Thyroid gland (tissue), 4 donors: ENCODE measurements at regions not wholly inside any gene's neighbourhood (a gene's known extent, or its start where the extent isn't known, plus 50 kb on each side); places are given as distances from the start of the nearest gene placed in this dataset.

Source experiments
- DNase-seq, 2 donors: peaks; one replicate each; pipeline ENCODE4 v3.0.0-alpha.2; 2019
- H3K27ac ChIP-seq, 3 donors: fragments of 200-600 bp; sonication (generic); 1 replicate in 2 of 3; 2 replicates in 1 of 3; pipeline ENCODE4 v1.5.1; 2016 to 2019; ENCODE audit warnings: mild to moderate bottlenecking in 1 of 3, moderate library complexity in 1 of 3
- H3K27me3 ChIP-seq: fragments of 200-600 bp; sonication (generic); one replicate; pipeline ENCODE4 v1.5.1; 2019
- H3K36me3 ChIP-seq, 2 donors: fragments of 200-600 bp; sonication (generic); one replicate each; pipeline ENCODE4 v1.5.1; 2016 to 2019
- H3K4me1 ChIP-seq, 2 donors: fragments of 200-600 bp; sonication (generic); one replicate each; pipeline ENCODE4 v1.5.1; 2017 to 2019
- H3K4me3 ChIP-seq, 3 donors: fragments of 200-600 bp; sonication (generic); replicated peaks in 1 of 3; 1 replicate in 2 of 3; 2 replicates in 1 of 3; pipeline ENCODE4 v1.5.1; 2016; ENCODE audit warnings: mild to moderate bottlenecking in 1 of 3
- H3K9me3 ChIP-seq: fragments of 200-600 bp; sonication (generic); one replicate; pipeline ENCODE4 v1.5.1; 2017
- CTCF ChIP-seq, 6 experiments: fragments of 200-600 bp in 3 of 6; fragments of 450-650 bp in 3 of 6; sonication (generic) in 3 of 6; IDR thresholded peaks; one replicate each; pipeline ENCODE4 v1.5.1; 2016 to 2019; ENCODE audit warnings: antibody characterized with exemption in 6 of 6, mild to moderate bottlenecking in 2 of 6, inconsistent platforms in 1 of 6, moderate library complexity in 1 of 6
- POLR2A ChIP-seq, 2 donors: fragments of 450-650 bp; IDR thresholded peaks; one replicate each; pipeline ENCODE4 v1.6.1; 2017; ENCODE audit warnings: antibody characterized with exemption in 2 of 2, mild to moderate bottlenecking in 2 of 2, moderate library complexity in 1 of 2
- WGBS, 2 donors: methylation state at CpG; one replicate each; pipeline ENCODE4 v1.1.5; 2017; 5-methylcytosine and 5-hydroxymethylcytosine counted together
- intact Hi-C: fragments of 100-400 bp; cut with DNase I; formaldehyde crosslinking; loops from one replicate; pipeline ENCODE4 v1.15.1; 2023

GRCh38 chr5:104947076-104947475 lies 1384.5 kb upstream of the NUDT12 start:
- Histone ChIP-seq H3K27ac (no peak overlapping the region), H3K27me3 (no peaks in the 10 kb centered on the region), H3K36me3 (no peaks in the 10 kb centered on the region), H3K9me3 (no peaks in the 10 kb centered on the region), H3K4me3 (no peak overlapping the region), H3K4me1 (no peaks in the 10 kb centered on the region)
- WGBS, 2 donors: 95% methylated on average over 1 of the region's 1 CpG
- DNase-seq: no peak
- TF ChIP-seq CTCF (IDR thresholded peaks at IDR 0.05): no peak
- no peak for TF ChIP-seq POLR2A (IDR thresholded peaks at IDR 0.05)
- intact Hi-C loops: no loop called here

GRCh38 chr5:104942735-104943134 lies 1380.1 kb upstream of the NUDT12 start:
- Histone ChIP-seq H3K4me1 (no peaks in the 10 kb centered on the region), H3K27ac (no peak overlapping the region), H3K27me3 (no peaks in the 10 kb centered on the region), H3K36me3 (no peaks in the 10 kb centered on the region), H3K4me3 (no peak overlapping the region), H3K9me3 (no peaks in the 10 kb centered on the region)
- DNase-seq: no peak
- intact Hi-C loops: no loop called here
- TF ChIP-seq CTCF (IDR thresholded peaks at IDR 0.05): no peak
- no peak for TF ChIP-seq POLR2A (IDR thresholded peaks at IDR 0.05)
- 84 to 90% methylated on average over 1 of the region's 1 CpG for WGBS, 2 donors

- H3K36me3 ChIP-seq: no peaks in the 10 kb centered on the region
- no peaks in the 10 kb centered on the region for H3K27me3 ChIP-seq
- H3K9me3 ChIP-seq: no peaks in the 10 kb centered on the region
- no peak overlapping the region for H3K4me3 ChIP-seq
- no peaks in the 10 kb centered on the region for H3K4me1 ChIP-seq
- no peak for TF ChIP-seq POLR2A (IDR thresholded peaks at IDR 0.05)
- no peak for TF ChIP-seq CTCF (IDR thresholded peaks at IDR 0.05)
- no peak for DNase-seq
- 92 to 95% methylated on average over 2 of the region's 2 CpGs for WGBS, 2 donors
- no peak overlapping the region for H3K27ac ChIP-seq
- intact Hi-C loops: no loop called here
Observed at GRCh38 chr5:104941030-104941645, 1378.5 kb upstream of the NUDT12 start.

GRCh38 chr5:104937598-104937997 lies 1375.0 kb upstream of the NUDT12 start:
- Histone ChIP-seq H3K9me3 (no peaks in the 10 kb centered on the region), H3K36me3 (no peaks in the 10 kb centered on the region), H3K4me1 (no peaks in the 10 kb centered on the region), H3K27me3 (no peaks in the 10 kb centered on the region), H3K27ac (no peak overlapping the region), H3K4me3 (no peak overlapping the region)
- intact Hi-C loops: no loop called here
- WGBS, 2 donors: 91 to 98% methylated on average over 1 of the region's 1 CpG
- TF ChIP-seq CTCF (IDR thresholded peaks at IDR 0.05) (no peak), POLR2A (IDR thresholded peaks at IDR 0.05) (no peak)
- DNase-seq: no peak

- intact Hi-C loops: no loop called here
- H3K9me3 ChIP-seq: no peaks in the 10 kb centered on the region
- no peak overlapping the region for H3K27ac ChIP-seq
- no peaks in the 10 kb centered on the region for H3K27me3 ChIP-seq
- TF ChIP-seq POLR2A (IDR thresholded peaks at IDR 0.05) (no peak), CTCF (IDR thresholded peaks at IDR 0.05) (no peak)
- WGBS, 2 donors: 83 to 85% methylated on average over 2 of the region's 2 CpGs
- H3K4me3 ChIP-seq: no peak overlapping the region
- no peaks in the 10 kb centered on the region for H3K4me1 ChIP-seq
- DNase-seq: no peak
- H3K36me3 ChIP-seq: no peaks in the 10 kb centered on the region
Observed at GRCh38 chr5:104932431-104932830, 1369.8 kb upstream of the NUDT12 start.
